RKO (cell line): ENCODE measurements at regions not wholly inside any gene's neighbourhood (a gene's known extent, or its start where the extent isn't known, plus 50 kb on each side); places are given as distances from the start of the nearest gene placed in this dataset.

Source experiments
- DNase-seq: peaks from one replicate; pipeline ENCODE4 v3.0.0-alpha.2; 2016; ENCODE audit warnings: low spot score

DNA sequence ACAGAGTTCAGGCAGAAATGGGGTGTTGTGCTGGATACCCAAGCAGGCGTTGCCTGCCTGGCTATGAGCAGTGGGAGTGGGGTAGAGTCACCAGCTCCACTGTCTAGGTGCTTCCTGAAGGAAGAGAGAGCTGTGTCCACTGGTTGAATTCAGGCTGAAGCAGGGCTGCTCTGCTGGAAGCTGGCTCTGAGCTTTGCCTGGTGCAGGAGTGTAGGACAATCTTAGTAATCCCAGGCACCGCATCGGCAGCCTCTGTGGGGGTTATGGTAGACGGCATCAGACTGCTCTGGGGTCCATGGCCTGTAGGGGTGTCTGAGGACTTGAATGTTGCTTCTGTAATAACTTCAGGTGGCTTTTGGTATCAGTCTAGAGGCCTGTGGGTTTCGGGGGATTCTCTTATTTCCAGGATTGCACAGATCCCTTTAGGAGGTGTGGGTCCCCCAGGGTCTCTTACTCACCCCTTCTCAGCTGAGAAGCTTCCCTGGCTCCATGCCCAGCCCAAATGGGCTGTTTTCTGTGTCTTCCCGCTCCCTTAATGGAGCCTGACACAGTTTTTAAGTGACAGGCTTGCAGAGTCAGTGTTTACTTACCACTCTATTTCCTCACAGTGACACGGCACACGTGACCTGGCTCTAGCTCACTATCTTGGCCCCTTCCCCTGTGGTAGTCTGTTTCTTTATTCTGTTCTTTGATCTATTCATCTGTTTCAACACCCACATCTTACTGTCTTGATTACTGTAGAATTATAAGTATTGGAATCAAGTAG is 644.3 kb downstream of the CBLN2 start:
- DNase-seq: no peak

DNA sequence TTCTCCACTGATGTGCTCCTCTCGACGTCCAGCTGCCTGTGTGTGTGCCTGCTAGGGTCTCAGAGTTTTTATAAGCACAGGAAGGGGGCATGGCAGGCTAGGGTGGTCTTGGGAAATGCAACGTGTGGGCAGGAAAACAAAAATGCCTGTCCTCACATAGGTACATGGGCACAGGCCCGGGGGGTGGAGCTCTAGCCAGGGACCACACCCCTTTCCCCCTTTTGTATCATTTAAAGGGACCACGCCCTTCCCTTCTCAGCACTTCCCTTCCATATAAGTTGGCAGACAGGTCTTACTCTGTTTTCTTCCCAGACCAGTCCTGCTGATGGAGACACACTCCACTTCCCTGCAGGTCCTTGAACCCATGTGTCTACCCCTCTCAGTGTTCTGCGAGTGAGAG is 645.0 kb downstream of the CBLN2 start:
- DNase-seq: no peak

DNA sequence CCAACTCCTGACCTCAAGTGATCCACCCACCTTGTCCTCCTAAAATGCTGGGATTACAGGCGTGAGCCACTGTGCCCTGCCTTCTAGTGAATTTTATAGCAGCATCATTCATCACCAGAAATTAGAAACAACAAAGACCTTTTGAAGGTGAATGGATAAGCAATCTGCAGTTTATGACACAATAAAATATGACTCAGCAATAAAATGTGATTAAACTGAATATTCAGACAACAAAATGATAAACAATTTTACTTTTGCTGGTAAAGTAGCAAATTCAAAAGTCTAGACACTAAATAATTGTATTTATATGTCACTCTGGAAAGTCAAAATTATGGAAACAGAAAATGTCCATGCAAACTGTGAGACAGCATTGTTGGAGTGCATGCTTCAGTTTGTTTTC is 656.6 kb downstream of the CBLN2 start:
- no peak for DNase-seq

DNA sequence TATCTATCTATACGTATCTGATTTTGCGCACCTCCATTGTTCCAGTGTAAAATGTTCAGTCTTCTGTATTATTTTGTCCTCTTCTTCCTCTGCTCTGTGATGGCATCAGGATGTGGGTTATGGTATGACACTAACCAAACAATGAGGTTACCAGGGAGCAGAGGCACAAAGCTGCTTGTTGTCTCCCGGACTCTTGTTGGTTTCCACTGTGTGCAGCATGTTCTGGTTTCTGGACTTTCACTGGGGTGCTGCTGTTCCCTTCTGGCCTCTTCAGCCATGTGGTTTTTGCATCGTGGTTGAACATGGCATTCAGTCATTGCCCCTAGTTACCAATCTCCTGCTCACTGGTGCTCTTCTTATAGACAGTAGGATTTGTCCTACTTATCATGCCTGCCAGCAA is 665.9 kb downstream of the CBLN2 start:
- DNase-seq: no peak

- DNase-seq: no peak
These were observed 670.4 kb downstream of the CBLN2 start for GRCh38 chr18:71873695-71874094.

DNA sequence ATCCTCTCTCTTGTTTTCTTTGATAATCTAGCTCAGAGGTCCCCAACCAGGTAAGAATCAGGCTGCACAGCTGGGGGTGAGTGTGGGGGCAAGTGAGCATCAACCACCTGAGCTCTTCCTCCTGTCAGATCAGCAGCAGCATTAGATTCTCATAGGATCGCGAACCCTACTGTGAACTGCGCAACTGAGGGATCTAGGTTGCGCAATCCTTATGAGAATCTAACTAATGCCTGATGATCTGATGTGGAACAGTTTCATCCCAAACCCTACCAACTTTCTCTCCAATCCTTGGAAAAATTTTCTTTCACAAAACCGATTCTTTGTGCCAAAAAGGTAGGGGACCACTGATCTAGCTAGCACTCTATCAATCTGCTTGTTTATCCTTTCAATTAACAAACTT is 678.3 kb downstream of the CBLN2 start:
- DNase-seq: no peak

- no peak for DNase-seq
These were observed 693.5 kb downstream of the CBLN2 start for GRCh38 chr18:71850602-71851001.

DNA sequence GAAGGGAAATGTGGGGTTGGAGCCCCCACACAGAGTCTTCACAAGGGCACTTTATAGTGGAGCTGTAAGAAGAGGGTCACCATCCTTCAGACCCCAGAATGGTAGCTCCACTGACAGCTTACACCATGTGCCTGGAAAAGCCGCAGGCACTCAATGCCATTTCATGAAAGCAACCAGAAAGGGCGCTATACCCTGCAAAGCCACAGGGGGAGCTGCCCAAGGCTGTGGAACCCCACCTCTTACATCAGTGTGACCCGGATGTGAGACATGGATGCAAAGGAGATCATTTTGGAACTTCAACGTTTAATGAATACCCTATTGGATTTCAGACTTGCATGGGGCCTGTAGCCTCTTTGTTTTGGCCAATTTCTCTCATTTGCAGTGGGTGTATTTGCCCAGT is 694.7 kb downstream of the CBLN2 start:
- no peak for DNase-seq

GRCh38 chr18:71846716-71847115 is 697.4 kb downstream of the CBLN2 start:
- DNase-seq: no peak

DNA sequence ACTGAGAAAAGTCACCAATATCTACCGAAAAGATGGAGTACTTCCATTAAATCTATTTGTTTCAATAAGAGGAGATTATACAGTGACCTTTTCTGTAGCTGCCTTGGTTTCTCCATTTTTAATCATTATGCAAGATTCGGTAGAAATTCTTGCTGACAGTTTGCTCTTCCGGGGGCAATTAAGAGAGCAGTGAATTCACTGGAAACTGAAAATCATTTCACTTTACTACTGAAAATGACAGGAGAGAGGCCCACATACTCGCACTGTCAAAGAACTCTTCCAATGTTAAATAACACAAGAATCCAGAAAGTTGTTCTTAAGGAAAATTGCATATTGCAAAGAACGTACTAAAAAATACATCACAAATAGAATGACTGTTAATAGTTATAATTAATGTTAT is 699.3 kb downstream of the CBLN2 start:
- no peak for DNase-seq

DNA sequence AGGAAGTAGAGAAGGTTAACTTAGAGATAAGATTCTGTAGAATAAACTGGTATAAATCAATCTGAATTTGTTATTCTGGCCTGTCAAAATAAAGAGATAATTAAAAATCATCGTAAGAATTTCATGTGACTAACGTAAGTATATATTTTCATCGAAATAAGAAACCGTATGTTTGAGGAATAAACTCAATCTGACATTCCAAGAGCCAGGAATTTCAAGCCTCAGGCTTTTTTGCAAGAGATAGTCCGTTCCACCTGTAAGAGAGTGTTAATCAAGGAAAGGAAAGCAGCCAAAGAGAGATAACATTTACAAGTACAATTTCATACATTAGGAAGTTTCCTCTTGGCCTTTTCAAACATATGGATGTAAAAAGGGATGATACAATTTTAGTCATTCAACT is 701.5 kb downstream of the CBLN2 start:
- no peak for DNase-seq

DNA sequence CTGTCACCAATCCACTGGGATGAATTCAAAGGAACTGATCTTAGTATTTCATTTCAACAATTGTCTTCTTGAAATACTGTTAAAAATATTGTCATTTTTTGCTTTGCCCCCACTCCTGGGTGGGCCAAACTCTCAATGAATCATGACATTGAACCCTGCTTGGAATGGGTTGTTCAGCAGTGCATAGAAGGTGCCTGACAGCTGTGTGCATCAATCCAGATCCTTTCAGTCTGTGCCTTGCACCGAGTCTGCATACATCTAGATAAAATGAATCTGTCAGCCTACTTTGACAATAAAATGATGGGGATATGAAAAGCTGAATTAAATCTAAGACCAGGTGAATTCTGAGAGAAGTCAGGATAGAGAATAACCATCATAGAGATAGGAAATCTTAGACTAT is 706.6 kb downstream of the CBLN2 start:
- DNase-seq: no peak

DNA sequence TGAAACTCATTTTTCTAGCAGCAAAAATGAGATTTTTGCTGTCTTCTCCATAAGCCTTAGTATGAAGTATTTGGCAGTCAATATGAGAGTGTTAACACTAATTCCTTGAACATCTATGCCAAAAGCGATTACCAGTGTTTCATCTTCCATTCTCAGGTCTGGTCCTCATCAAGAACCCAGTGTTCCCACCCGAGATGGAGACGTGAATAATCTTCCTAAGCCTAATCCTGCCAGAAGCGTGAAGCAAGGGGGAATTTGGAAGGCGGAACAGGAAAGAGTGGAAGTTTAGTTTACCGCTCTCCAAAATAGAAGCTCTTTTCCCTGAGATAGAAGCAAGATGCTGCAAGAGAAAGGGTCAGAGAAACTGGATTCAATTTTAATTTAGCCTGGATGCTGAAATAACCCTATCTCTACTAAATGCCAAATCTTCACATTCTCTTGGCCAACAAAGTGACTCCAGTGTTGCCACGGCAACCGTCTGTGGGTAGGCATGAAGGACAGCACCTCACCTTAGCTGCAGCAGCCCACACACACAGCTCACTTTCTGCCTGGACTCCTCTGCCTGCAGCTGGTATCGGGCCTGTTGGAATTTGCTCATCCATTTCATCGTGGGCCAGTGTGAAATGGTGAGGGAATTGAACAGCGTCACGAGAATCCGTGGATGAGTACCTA is 711.1 kb downstream of the CBLN2 start:
- no peak for DNase-seq

DNA sequence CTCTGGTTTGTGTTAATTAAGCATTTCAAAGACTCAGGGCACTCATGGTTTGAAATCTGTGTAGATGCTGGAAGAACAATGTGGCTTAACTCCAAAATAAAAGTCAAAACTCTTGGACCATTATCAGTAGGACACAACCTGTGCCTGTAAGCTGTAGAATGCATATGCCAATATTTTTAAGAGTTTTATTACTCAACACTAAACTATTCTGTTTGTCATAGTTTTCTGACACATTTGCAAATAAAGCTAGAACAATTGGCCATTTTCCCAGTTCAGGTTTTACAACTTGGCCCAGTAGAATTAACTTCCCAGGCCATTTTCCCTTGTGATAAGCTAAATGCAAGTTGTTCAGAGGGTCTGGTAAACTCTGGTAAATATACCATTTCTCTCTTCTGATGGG is 713.1 kb downstream of the CBLN2 start:
- peak; percentile 16 for DNase-seq

GRCh38 chr18:71827301-71827700 is 716.8 kb downstream of the CBLN2 start:
- no peak for DNase-seq

DNA sequence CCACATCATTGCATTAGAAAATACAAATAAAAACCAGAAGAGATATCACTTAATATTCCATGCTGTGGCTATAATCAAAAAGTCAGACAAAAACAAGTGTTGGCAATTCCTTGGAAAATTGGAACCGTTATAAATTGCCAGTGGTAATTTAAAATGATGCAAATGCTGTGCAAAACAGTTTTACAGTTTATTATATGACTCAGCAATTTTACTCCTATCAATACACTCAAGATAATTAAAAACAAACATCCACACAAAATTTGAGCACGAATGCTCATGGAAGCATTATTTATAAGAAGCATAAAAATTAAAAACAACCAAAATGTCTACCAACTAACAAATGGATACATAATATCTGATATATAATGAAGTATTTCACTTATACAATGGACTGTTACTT is 728.8 kb downstream of the CBLN2 start:
- DNase-seq: no peak

DNA sequence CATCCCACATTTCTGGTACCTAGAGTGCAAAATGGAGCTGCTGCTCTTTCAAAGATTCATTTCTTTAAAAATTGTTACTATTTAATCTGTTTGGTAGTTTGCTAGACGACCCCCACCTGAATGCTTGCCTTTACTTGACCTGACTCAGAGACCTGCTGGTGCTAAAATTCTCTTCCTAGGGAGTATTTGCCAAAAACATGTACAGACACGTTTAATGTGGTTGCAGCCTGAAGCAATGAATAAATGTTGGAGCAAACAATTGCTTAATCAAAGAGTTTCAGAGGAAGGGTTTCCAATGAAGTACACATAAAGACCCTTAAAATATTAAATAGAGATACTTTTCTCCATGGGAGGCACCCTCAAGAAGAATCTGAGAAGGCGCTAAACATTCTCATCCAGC is 734.4 kb downstream of the CBLN2 start:
- no peak for DNase-seq

DNA sequence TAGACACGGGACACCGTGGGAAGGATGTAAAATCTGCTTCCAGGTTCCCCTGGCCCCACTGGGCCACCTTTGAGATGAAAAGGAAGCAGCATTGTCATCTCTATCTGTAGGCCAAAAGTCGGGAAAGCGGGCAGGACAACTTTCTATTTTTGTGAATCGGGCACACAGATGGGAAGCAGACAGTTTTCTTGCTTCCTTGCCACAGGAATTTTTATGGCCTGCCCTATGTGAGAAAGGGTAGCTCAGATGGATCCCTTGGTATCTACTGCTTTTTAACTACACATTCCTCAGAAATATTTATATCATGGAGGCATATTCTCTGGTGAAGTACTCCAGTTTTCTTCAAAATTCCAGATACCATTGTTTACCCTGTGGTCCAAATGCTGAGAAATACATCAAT is 735.5 kb downstream of the CBLN2 start:
- no peak for DNase-seq

GRCh38 chr18:71807586-71807985 is 736.6 kb downstream of the CBLN2 start:
- DNase-seq: no peak

DNA sequence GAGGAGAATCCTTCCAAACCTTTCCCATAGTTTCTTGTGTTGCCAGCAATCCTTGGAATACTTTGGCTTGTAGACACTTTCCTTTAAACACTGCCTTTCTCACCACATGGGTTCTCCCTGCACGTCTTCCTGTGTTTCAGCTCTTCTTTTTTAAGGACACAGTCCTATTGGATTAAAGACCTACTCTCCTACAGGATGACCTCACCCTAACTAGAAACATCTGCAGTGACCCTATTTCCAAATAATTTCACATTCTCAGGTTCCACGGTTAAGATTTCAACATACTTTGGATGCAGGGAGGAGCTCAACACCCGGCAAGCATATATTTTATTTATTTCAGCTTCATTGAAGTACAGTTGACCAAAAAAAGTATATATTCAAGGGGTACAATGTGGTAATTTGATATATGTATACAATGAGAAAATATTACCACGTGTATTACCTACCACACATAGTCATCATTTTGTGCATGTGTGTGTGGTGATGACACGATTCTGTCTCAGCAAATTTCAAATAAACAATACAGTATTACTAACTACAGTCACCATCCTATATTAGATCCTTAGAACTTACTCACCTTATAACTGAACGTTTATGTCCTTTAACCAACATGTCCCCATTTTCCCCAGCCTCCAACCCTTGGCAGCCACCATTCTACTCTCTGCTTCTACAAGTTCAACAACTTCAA is 745.0 kb downstream of the CBLN2 start:
- DNase-seq: no peak

- DNase-seq: no peak
These were observed 746.6 kb downstream of the CBLN2 start for GRCh38 chr18:71797554-71797953.

DNA sequence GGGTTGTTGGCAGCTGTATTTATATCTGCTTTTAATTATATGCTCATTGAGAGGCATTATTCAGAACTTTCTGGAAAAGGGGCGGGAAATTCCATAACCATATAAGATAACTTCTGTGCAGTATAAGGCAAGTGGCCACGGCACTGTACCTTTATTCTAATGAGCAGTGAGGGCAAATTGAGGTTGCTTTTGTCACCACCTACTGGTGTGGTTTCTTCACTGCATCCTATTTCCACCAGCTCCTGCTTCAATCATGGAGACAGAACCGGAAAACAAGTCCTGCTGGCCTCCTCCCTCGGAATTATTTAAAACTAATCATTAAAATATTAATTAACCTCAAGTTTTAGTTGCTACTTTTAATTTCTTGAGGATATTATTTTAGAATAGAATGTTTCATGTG is 759.4 kb downstream of the CBLN2 start:
- no peak for DNase-seq

GRCh38 chr18:71760541-71760940 is 783.6 kb downstream of the CBLN2 start:
- no peak for DNase-seq
